ENCODE measurements at regions not wholly inside any gene's neighbourhood (a gene's known extent, or its start where the extent isn't known, plus 50 kb on each side); places are given as distances from the start of the nearest gene placed in this dataset.
A peak's percentile ranks its signal among the peaks of the same experiment; 100 is the strongest.

- Histone ChIP-seq H3K27me3 (ENCODE audit: low read length) (no peaks in the 10 kb centered on the region), H2AFZ (ENCODE audit: low read depth, low read length, severe bottlenecking) (no peak overlapping the region), H3K4me2 (ENCODE audit: low read depth, low read length, poor library complexity, severe bottlenecking) (no peak overlapping the region), H3F3A (ENCODE audit: insufficient read depth) (no peaks in the 10 kb centered on the region), H3K9me3 (ENCODE audit: insufficient read depth, low read length) (no peaks in the 10 kb centered on the region), H3K27ac (ENCODE audit: low read depth, low read length) (no peak overlapping the region), H4K20me1 (ENCODE audit: low read depth, low read length) (no peaks in the 10 kb centered on the region), H3K79me2 (ENCODE audit: insufficient read depth, low read length) (no peaks in the 10 kb centered on the region), H3K36me3 (ENCODE audit: low read length) (no peaks in the 10 kb centered on the region), H3K9me2 (replicated peaks; ENCODE audit: insufficient read depth, low read length) (no peaks in the 10 kb centered on the region), H3K4me3 (ENCODE audit: insufficient read depth, low read length, poor library complexity, severe bottlenecking) (no peak overlapping the region), H3K9ac (ENCODE audit: low read length) (no peak overlapping the region)
- no peak for TF ChIP-seq CTCF (IDR thresholded peaks at IDR 0.05; ENCODE audit: insufficient read depth, low read length, poor library complexity, severe bottlenecking)
- no peak for TF ChIP-seq EZH2phosphoT487 (conservative IDR thresholded peaks at IDR 0.05; ENCODE audit: low read length)
Observed at GRCh38 chr14:56482310-56482911, 97.2 kb upstream of the TMEM260 start.

- H3K27ac ChIP-seq (ENCODE audit: low read depth, low read length): no peak overlapping the region
- TF ChIP-seq EZH2phosphoT487 (conservative IDR thresholded peaks at IDR 0.05; ENCODE audit: low read length) (no peak), CTCF (IDR thresholded peaks at IDR 0.05; ENCODE audit: insufficient read depth, low read length, poor library complexity, severe bottlenecking) (peak; percentile 17)
- no peaks in the 10 kb centered on the region for H4K20me1 ChIP-seq (ENCODE audit: low read depth, low read length)
- no peaks in the 10 kb centered on the region for H3K9me2 ChIP-seq (replicated peaks; ENCODE audit: insufficient read depth, low read length)
- no peaks in the 10 kb centered on the region for H3K79me2 ChIP-seq (ENCODE audit: insufficient read depth, low read length)
- no peaks in the 10 kb centered on the region for H3K9me3 ChIP-seq (ENCODE audit: insufficient read depth, low read length)
- H3K4me3 ChIP-seq (ENCODE audit: insufficient read depth, low read length, poor library complexity, severe bottlenecking): no peak overlapping the region
- no peak overlapping the region for H3K9ac ChIP-seq (ENCODE audit: low read length)
- no peak overlapping the region for H3K4me2 ChIP-seq (ENCODE audit: low read depth, low read length, poor library complexity, severe bottlenecking)
- H3F3A ChIP-seq (ENCODE audit: insufficient read depth): no peaks in the 10 kb centered on the region
- H3K36me3 ChIP-seq (ENCODE audit: low read length): no peaks in the 10 kb centered on the region
- no peaks in the 10 kb centered on the region for H3K27me3 ChIP-seq (ENCODE audit: low read length)
- H2AFZ ChIP-seq (ENCODE audit: low read depth, low read length, severe bottlenecking): no peak overlapping the region
Observed at GRCh38 chr14:56487090-56487667, 92.4 kb upstream of the TMEM260 start.

- H3K27ac ChIP-seq (ENCODE audit: low read depth, low read length): no peak overlapping the region
- H3K9me3 ChIP-seq (ENCODE audit: insufficient read depth, low read length): no peaks in the 10 kb centered on the region
- no peak overlapping the region for H2AFZ ChIP-seq (ENCODE audit: low read depth, low read length, severe bottlenecking)
- no peak overlapping the region for H3K4me2 ChIP-seq (ENCODE audit: low read depth, low read length, poor library complexity, severe bottlenecking)
- H3K9ac ChIP-seq (ENCODE audit: low read length): no peak overlapping the region
- H3K27me3 ChIP-seq (ENCODE audit: low read length): no peaks in the 10 kb centered on the region
- no peak overlapping the region for H3K4me3 ChIP-seq (ENCODE audit: insufficient read depth, low read length, poor library complexity, severe bottlenecking)
- no peaks in the 10 kb centered on the region for H3F3A ChIP-seq (ENCODE audit: insufficient read depth)
- TF ChIP-seq CTCF (IDR thresholded peaks at IDR 0.05; ENCODE audit: insufficient read depth, low read length, poor library complexity, severe bottlenecking): no peak
- TF ChIP-seq EZH2phosphoT487 (conservative IDR thresholded peaks at IDR 0.05; ENCODE audit: low read length): no peak
- H3K9me2 ChIP-seq (replicated peaks; ENCODE audit: insufficient read depth, low read length): no peaks in the 10 kb centered on the region
- H4K20me1 ChIP-seq (ENCODE audit: low read depth, low read length): no peaks in the 10 kb centered on the region
- no peaks in the 10 kb centered on the region for H3K36me3 ChIP-seq (ENCODE audit: low read length)
- H3K79me2 ChIP-seq (ENCODE audit: insufficient read depth, low read length): no peaks in the 10 kb centered on the region
Observed at GRCh38 chr14:56487761-56488160, 91.8 kb upstream of the TMEM260 start.
